ENCODE measurements at regions not wholly inside any gene's neighbourhood (a gene's known extent, or its start where the extent isn't known, plus 50 kb on each side); places are given as distances from the start of the nearest gene placed in this dataset.
A peak's percentile ranks its signal among the peaks of the same experiment; 100 is the strongest.

DNA sequence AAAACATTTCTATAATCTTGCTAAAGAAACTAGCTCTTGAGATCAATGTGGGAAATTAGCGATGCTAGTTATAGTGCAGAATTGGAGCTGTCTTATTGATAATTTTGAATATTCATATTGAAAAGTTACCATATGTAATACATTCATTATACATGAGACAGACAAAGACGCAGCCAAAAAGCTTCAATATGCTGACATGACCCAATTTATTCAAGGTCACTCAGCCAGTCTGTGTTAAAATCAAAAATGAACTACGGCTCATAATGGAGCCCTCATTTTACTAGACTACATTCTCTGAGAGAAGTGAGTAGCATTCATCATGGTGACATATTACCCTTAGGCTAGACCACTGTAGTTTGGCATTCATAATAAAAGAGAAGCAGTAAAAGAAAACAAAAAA lies 107.3 kb upstream of the GABRG2 start:
- no peaks in the 10 kb centered on the region for H3K27me3 ChIP-seq (ENCODE audit: insufficient read depth, poor library complexity, severe bottlenecking)
- no peak for DNase-seq (ENCODE audit: low spot score)

DNA sequence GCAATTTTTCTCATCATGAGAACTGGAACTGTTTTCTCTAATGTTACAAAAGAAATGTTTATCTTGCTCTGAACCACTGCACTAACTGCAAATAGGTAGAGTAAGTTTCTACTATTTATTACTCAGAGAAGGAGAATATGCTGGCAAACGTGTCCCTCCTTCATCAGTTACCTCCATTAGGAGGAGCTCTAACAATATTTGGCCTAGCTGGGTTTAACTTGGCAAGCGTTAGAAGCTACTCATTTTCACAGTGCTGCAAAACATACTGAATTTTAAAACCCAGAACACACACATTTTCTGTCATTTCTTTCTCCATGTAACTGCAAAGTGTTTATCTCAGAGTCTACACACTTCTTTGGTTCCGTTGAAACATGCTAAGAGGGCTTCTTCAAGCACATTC lies 101.0 kb upstream of the GABRG2 start:
- H3K27ac ChIP-seq (ENCODE audit: poor library complexity, severe bottlenecking): no peak overlapping the region
- no peak overlapping the region for H3K4me3 ChIP-seq (ENCODE audit: severe bottlenecking)
- no peaks in the 10 kb centered on the region for H3K9me3 ChIP-seq (ENCODE audit: severe bottlenecking)
- no peak for DNase-seq (ENCODE audit: low spot score)
- no peaks in the 10 kb centered on the region for H3K4me1 ChIP-seq (ENCODE audit: insufficient read depth, poor library complexity, severe bottlenecking)
- no peak for ATAC-seq (ENCODE audit: low read depth)
- peaks cover 9% of the 10 kb centered on the region for H3K27me3 ChIP-seq (ENCODE audit: insufficient read depth, poor library complexity, severe bottlenecking)
- peak; percentile 54 for TF ChIP-seq CTCF (IDR thresholded peaks at IDR 0.05; ENCODE audit: poor library complexity, severe bottlenecking)
- no peaks in the 10 kb centered on the region for H3K36me3 ChIP-seq (ENCODE audit: low read depth)

More for the DNA sequence above, 107.3 kb upstream of the GABRG2 start:
- H3K9me3 ChIP-seq (ENCODE audit: severe bottlenecking): no peaks in the 10 kb centered on the region
- no peaks in the 10 kb centered on the region for H3K36me3 ChIP-seq (ENCODE audit: low read depth)
- H3K4me3 ChIP-seq (ENCODE audit: severe bottlenecking): no peak overlapping the region
- no peak for ATAC-seq (ENCODE audit: low read depth)
- no peak overlapping the region for H3K27ac ChIP-seq (ENCODE audit: poor library complexity, severe bottlenecking)
- H3K4me1 ChIP-seq (ENCODE audit: insufficient read depth, poor library complexity, severe bottlenecking): no peaks in the 10 kb centered on the region
- no peak for TF ChIP-seq CTCF (IDR thresholded peaks at IDR 0.05; ENCODE audit: poor library complexity, severe bottlenecking)

DNA sequence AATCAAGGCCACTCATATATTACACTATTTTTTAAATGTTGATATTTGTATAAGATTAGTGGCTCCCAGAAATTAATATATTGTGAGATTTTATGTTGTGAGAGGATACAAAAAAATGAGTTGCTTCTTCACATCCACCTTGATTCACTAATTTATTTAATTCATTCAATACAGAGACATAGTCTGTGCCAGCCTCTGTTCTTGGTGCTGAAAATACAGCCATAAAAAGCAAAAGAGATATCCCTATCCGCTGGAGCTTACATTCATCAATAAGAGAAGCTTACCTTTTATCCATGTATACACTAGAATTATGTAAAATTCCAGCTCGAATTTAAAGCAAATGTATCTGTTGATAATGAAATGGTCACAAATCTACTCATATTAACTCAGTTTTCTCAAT lies 92.2 kb upstream of the GABRG2 start:
- Histone ChIP-seq H3K4me1 (ENCODE audit: insufficient read depth, poor library complexity, severe bottlenecking) (no peaks in the 10 kb centered on the region), H3K4me3 (ENCODE audit: severe bottlenecking) (no peak overlapping the region), H3K9me3 (ENCODE audit: severe bottlenecking) (no peaks in the 10 kb centered on the region), H3K36me3 (ENCODE audit: low read depth) (0 out of 2 replicates have a peak, but pooled peaks cover 4% of the 10 kb centered on the region), H3K27ac (ENCODE audit: poor library complexity, severe bottlenecking) (no peak overlapping the region), H3K27me3 (ENCODE audit: insufficient read depth, poor library complexity, severe bottlenecking) (peaks cover 7% of the 10 kb centered on the region)
- TF ChIP-seq CTCF (IDR thresholded peaks at IDR 0.05; ENCODE audit: poor library complexity, severe bottlenecking): no peak
- no peak for DNase-seq (ENCODE audit: low spot score)
- no peak for ATAC-seq (ENCODE audit: low read depth)

DNA sequence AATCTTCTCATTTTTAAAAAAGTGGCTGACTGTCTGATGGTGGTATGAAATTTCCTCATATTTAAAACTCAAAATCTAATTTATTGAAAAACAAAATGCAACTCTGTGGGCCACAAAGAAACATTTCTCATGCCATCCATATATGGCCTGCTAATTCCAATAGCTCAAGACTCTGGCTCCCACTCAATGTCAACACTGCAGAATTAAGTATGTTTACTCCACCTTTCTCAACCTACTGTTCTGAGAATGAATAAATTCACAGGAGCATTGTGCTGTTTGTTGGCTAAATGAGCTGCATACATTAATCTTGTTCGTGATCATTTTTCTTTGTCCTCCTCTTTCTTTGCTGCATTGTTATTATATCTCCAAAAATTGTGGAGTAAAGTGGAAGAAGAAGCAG lies 79.5 kb upstream of the GABRG2 start:
- Histone ChIP-seq H3K4me1 (ENCODE audit: insufficient read depth, poor library complexity, severe bottlenecking) (no peaks in the 10 kb centered on the region), H3K4me3 (ENCODE audit: severe bottlenecking) (no peak overlapping the region), H3K27me3 (ENCODE audit: insufficient read depth, poor library complexity, severe bottlenecking) (no peaks in the 10 kb centered on the region), H3K9me3 (ENCODE audit: severe bottlenecking) (peaks cover 5% of the 10 kb centered on the region), H3K27ac (ENCODE audit: poor library complexity, severe bottlenecking) (no peak overlapping the region), H3K36me3 (ENCODE audit: low read depth) (no peaks in the 10 kb centered on the region)
- ATAC-seq (ENCODE audit: low read depth) (no peak), DNase-seq (ENCODE audit: low spot score) (no peak)
- no peak for TF ChIP-seq CTCF (IDR thresholded peaks at IDR 0.05; ENCODE audit: poor library complexity, severe bottlenecking)
